ENCODE measurements at regions not wholly inside any gene's neighbourhood (a gene's known extent, or its start where the extent isn't known, plus 50 kb on each side); places are given as distances from the start of the nearest gene placed in this dataset.

- DNase-seq = no peak
These were observed 71.8 kb upstream of the LRATD1 start for GRCh38 chr2:14560716-14561115.

GRCh38 chr2:14563324-14563723 lies 69.2 kb upstream of the LRATD1 start:
- DNase-seq = no peak

GRCh38 chr2:14565666-14566065 lies 66.9 kb upstream of the LRATD1 start:
- DNase-seq = no peak

- DNase-seq = no peak
These were observed 65.0 kb upstream of the LRATD1 start for GRCh38 chr2:14567561-14567960.

- no peak for DNase-seq
These were observed 63.2 kb upstream of the LRATD1 start for GRCh38 chr2:14569294-14569693.

GRCh38 chr2:14572633-14573032 lies 59.9 kb upstream of the LRATD1 start:
- DNase-seq = no peak

- no peak for DNase-seq
These were observed 54.7 kb upstream of the LRATD1 start for GRCh38 chr2:14577843-14578242.
